GM18502 (cell line): ENCODE measurements at regions not wholly inside any gene's neighbourhood (a gene's known extent, or its start where the extent isn't known, plus 50 kb on each side); places are given as distances from the start of the nearest gene placed in this dataset.
A peak's percentile ranks its signal among the peaks of the same experiment; 100 is the strongest.
"Not testable (repeated sequence)": the region's sequence is repeated elsewhere in the genome, so short reads cannot be mapped to it uniquely, and the experiment has no call there.

Source experiments
- ATAC-seq: cut with Tn5 transposase; IDR thresholded peaks from one replicate; pipeline ENCODE4 v1.9.1; 2021; ENCODE audit warnings: mild to moderate bottlenecking; ENCODE audit not compliant: unreplicated experiment, poor library complexity

DNA sequence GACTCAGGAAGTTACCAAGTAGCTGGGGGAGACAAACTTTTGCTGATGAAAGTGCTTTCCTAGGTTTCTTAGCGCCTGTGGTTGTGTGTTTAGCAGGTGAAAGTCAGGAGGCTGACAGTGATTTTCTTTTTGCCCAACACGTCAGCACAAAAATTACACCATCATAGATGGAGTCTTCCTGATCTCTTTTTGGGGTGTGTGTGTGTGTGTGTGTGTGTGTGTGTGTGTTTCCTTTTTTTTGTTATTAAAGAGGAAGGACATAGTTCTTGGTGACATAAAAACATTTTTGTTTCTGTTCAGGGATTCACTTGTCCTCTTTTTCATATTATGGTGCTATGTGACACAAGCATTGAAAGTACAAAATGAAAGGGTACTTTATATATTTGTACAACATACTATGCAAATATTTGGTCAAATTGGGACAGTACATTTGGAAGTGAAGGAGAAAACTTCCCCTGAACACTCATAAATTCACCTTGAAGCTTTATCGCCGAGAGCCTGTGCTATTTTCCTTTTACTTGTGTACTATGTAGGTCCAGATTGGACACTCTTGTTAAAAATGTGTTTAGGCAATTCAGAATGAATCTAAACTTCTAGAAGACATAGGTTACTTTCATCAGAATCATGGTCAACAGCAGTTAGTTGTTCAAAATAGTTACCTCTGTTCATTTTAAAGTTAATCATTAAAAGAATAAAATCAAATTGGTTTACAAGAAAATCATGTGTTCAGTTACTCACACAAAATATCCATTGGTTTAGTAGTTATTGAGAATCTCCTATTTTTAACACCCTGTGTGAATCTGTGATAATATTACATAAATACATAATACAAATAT, 491.9 kb downstream of the IRS1 start:
- no peak for ATAC-seq

DNA sequence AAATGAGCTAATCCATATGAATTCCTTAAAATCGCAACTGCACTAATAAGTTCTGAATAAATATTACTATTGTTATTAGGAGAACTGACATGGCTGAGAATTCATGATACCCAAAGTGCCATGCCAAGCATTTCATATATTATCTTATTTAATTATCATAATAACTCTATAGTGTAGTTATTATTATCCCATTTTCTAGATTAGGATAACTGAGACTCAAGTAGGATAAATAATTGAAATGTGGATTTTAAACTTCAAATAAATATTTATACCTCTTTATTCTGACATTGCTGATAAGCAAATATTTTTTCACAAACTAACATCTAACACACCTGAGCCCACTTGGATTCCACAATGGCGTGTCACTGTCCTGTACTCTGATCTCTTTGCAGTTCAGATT, 492.7 kb downstream of the IRS1 start:
- ATAC-seq = no peak

- ATAC-seq = no peak
Measured at GRCh38 chr2:226304308-226304707, 495.3 kb downstream of the IRS1 start.

GRCh38 chr2:226303707-226304106, 495.9 kb downstream of the IRS1 start:
- no peak for ATAC-seq

- ATAC-seq = peak; percentile 62
Measured at GRCh38 chr2:226300196-226300886, 499.3 kb downstream of the IRS1 start.

GRCh38 chr2:226299771-226300170, 499.8 kb downstream of the IRS1 start:
- ATAC-seq = no peak

DNA sequence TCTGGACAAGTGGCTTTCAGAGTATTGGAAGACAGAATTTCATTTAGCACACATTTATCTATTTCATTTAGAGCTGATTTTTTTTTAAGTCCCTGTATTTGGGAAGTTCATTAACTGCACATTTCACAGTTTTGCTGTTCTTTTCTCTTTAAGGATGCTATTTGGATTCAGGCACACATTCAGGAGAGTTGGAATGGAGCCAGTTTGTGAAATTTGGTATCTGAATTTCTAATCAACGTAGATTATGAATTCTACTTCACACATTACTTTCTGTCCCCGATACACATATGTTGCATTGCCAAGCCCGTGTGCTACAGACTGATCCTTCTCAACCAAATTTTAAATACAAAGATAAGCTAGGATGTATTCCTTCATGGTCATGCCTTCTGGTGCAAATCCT, 503.9 kb downstream of the IRS1 start:
- no peak for ATAC-seq

GRCh38 chr2:226295123-226295522, 504.5 kb downstream of the IRS1 start:
- ATAC-seq = no peak

DNA sequence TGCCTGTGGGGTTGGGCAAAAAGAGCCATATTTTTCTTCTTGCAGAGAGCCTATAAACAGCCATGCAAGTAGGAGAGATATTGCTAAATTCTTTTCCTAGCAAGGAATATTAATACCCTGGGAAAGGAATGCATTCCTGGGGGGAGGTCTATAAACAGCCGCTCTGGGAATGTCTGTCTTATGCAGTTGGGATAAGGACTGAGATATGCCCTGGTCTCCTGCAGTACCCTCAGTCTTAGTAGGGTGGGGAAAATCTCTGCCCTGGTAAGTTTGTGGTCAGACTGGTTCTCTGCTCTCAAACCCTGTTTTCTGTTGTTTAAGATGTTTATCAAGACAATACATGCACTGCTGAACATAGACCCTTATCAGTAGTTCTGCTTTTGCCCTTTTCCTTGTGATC, 508.3 kb downstream of the IRS1 start:
- not testable (repeated sequence) for ATAC-seq

GRCh38 chr2:226286916-226287315, 512.7 kb downstream of the IRS1 start:
- ATAC-seq = no peak

DNA sequence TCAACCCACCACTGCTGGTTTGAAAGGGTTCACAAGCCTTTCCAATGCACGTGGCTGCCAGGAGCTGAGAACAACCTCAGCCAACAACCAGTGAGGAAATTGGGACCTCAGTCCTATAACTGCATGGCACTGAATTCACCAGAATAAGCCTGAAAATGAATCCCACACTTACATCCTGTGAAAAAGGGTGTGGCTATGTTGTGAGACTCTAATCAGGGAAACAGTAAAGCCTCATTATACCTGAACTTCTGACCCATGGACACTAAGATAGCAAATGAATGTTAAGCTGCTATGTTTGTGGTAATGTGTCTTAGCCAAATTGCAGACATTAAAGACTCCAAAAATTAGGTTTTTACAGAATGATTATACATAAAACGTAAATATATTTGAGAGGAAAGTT, 515.8 kb downstream of the IRS1 start:
- no peak for ATAC-seq

DNA sequence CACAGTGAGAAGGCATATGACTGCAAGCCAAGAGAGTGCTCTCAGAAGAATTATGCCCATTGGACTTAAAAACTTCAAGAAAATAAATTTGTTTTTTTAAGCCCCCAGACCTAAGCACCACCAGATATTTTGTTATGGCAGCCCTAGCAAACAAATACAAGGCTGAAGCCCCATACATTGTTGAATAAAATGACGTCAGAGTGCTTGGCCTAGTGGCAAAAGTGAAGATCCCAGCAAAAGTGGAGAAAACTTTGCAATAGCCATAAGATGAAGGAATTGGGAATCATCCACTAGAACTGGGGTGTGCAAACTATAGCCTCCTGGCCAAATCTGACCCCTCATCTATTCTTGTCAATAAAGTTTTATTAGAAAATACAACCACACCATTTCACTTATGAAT, 517.5 kb downstream of the IRS1 start:
- ATAC-seq = no peak

DNA sequence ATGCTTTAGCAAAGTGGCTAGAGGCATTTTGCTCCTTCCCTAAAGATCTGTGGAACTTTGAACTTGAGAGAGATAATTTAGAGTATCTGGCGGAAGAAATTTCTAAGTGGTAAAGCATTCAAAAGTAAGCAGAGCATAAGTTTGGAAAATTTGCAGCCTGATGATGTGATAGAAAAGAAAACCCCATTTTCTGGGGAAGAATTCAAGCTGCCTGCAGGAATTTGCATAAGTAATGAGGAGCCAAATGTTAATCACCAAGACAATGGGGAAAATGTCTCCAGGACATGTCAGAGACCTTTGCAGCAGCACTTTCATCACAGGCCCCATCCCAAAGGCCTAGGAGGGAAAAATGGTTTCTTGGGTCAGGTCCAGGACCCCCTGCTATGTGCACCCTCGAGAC, 519.5 kb downstream of the IRS1 start:
- not testable (repeated sequence) for ATAC-seq

DNA sequence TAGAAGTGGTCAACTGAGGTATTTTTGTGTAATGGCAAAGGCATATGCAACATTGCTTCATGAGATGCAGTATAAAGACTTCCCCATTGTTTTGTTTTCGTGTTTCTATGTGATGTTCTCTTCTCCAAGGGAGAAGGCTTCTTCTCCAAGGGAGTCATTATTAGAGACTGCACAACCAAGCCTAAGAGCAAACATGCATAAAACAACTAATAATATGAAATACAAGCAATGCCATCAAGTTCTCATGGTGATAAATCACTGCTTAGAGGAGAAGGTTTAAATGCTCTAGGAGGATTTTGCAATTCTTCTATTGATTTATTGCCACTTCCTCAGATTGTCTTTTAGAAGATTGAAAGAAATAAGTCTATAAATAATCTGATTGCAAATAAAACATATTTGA, 524.4 kb downstream of the IRS1 start:
- ATAC-seq = no peak

DNA sequence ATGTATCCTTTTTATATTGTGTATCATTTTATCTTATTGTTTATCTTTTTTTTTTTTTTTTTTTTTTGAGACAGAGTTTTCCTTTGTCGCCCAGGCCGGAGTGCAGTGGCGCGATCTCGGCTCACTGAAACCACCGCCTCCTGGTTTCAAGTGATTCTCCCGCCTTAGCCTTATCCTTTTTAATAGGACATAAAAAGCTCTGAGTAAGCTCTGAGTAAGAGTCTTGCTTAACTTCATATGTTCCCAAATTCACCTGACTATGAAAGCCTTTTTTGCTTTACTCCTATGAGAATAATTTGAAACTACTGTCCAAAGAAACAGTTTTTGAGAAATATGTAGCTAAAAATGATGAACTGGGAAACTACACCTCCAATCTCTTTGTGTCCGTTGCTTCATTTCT, 525.5 kb downstream of the IRS1 start:
- ATAC-seq = no peak

DNA sequence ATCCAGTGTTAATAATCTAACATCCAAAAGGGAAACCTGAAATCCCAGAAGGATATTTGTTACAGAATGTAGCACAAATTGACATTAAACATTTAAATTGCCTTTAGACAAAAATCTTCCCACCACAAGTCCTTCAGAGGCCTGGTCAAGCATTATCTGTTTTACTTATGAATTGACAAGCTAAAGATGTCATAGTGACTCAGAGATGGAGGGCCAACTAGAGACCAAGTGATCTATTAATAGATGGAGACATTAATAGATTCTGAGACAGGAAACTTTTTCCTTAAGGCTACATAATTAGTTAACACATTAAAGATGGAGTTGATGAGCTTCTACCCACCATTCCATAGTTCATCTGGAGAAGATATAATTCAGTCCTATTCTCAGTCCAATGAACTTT, 526.2 kb downstream of the IRS1 start:
- no peak for ATAC-seq

DNA sequence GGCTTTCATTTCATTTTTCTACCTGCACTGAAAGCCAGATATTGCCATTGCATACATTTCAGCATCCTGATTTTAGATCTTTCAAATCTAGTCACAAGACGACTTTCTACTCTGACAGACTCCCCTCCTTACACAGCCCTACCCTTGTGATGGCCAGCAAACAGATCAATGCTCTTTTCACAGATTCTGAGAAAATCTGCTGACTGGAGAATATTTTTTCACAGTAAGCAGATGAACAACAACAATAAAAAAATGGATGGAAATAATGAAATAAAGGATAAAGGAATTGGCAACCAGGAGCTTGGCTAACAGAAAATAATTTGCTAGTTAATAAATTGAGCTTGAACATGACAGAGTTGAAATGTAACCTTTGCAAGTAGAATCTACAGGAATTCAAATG, 527.2 kb downstream of the IRS1 start:
- no peak for ATAC-seq

DNA sequence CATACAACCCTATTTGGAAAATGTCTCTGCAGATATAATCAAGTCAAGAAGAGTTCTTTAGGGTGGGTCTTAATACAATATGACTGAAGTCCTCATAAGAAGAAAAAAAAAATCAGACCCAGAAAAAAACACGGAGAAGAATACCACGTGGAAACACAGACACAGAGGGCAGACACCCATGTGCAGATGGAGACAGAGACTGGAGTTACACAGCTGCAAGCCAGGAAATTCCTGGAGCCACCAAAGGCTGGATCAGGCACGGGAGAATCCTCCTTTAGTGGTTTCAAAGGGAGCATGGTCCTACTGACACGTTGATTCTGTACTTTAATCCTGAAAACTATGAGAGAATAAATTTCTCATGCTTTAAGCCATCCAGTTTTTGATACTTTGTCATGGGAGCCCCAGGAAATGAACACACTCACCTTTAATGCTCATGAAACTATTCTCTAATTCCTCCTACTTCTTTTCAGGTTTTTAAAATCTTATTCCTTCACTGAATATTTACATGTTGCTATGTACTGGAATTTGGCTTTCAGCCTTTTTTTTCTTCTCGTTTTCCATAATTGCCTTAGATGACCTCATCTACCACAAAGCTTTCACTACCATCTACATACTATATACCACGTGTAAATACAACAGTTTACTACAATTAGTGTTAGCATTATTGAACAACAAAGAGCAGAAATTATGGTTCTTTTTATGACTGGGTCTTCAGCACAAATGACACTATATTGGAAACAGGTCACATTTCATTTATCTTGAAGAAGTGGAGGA, 529.1 kb downstream of the IRS1 start:
- no peak for ATAC-seq

DNA sequence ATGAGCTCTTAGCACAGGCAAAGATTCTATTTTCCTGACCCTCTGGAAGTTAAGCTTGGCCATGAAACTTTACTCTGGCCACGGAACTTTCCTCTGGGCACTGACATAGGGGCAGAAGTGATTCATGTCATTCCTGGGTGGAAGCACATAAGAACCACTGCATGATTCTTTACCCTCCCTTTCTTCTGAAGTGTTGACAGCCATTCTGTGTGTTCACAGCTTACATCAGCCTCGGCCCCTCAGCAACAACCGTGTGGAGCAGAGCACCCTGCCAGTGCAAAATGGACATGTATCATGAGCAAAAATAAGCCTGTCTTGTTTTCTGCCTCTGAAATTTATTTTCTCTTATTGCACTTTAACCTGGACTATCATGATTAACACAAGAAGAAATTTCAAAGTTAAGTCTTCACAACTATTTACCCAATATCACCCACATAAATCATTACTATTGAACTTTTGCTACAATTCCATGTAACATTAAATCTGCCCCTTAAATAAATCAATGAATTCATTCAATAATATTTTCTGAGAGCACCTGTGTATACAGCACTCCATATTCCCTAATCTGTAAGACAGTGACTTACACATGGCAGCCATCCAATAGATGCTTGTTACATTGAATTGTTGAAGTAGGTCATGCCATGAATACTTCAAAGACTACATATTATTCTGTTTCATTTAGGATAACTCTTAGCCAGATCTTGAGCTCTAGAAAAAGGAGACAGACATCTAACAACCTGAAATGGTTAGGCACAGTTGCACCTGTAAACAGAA, 531.9 kb downstream of the IRS1 start:
- no peak for ATAC-seq

GRCh38 chr2:226256709-226257376, 542.8 kb downstream of the IRS1 start:
- no peak for ATAC-seq
